ENCODE measurements at regions not wholly inside any gene's neighbourhood (a gene's known extent, or its start where the extent isn't known, plus 50 kb on each side); places are given as distances from the start of the nearest gene placed in this dataset.
"Not testable (repeated sequence)": the region's sequence is repeated elsewhere in the genome, so short reads cannot be mapped to it uniquely, and the experiment has no call there.

GRCh38 chr1:101496109-101496508, 259.3 kb downstream of the S1PR1 start:
- Histone ChIP-seq H3K27ac (ENCODE audit: low read length) (no peak overlapping the region), H3K27me3 (ENCODE audit: control insufficient read depth, insufficient read depth, low read length) (no peaks in the 10 kb centered on the region), H3K9me3 (ENCODE audit: control insufficient read depth, insufficient read depth, low read depth, low read length) (no peaks in the 10 kb centered on the region), H3K4me1 (ENCODE audit: control insufficient read depth, insufficient read depth, low read length) (no peaks in the 10 kb centered on the region), H3K4me3 (ENCODE audit: low read depth in 2 of 2, low read length in 2 of 2) (no peak overlapping the region), H3K36me3 (ENCODE audit: control insufficient read depth, insufficient read depth, low read length) (no peaks in the 10 kb centered on the region)
- POLR2A ChIA-PET, result no interaction called here
- no peak for TF ChIP-seq TCF7L2 (IDR thresholded peaks at IDR 0.05; ENCODE audit: low read depth, low read length)
- TF ChIP-seq CTCF (IDR thresholded peaks at IDR 0.05), result no peak
- TF ChIP-seq REST (IDR thresholded peaks at IDR 0.05; ENCODE audit: insufficient read depth in 1 of 2, low read depth in 2 of 2, low read length in 1 of 2), result no peak
- TF ChIP-seq POLR2AphosphoS5 (IDR thresholded peaks at IDR 0.05; ENCODE audit: low read depth, low read length), result no peak
- no peak for TF ChIP-seq SIN3A (IDR thresholded peaks at IDR 0.05; ENCODE audit: borderline replicate concordance, insufficient read depth, low read depth, low read length)
- CTCF ChIA-PET, result no interaction called here
- no peak for ATAC-seq
- no peak for DNase-seq (ENCODE audit: low read depth, low spot score)
- BruUV-seq (replicated peaks), result no TSS peak
- in situ Hi-C loops (cut with HindIII; ENCODE audit: low pct_unique_long_range_greater_than_20kb, low sequenced_read_pairs) (no loop called here), intact Hi-C loops (cut with micrococcal nuclease; ENCODE audit: unreplicated experiment) (no loop called here)

- in situ Hi-C loops (cut with HindIII; ENCODE audit: low pct_unique_long_range_greater_than_20kb, low sequenced_read_pairs), result no loop called here
- Histone ChIP-seq H3K4me1 (ENCODE audit: control insufficient read depth, insufficient read depth, low read length) (no peaks in the 10 kb centered on the region), H3K27ac (ENCODE audit: low read length) (no peak overlapping the region), H3K4me3 (ENCODE audit: low read depth in 2 of 2, low read length in 2 of 2) (no peak overlapping the region), H3K27me3 (ENCODE audit: control insufficient read depth, insufficient read depth, low read length) (no peaks in the 10 kb centered on the region), H3K36me3 (ENCODE audit: control insufficient read depth, insufficient read depth, low read length) (no peaks in the 10 kb centered on the region), H3K9me3 (ENCODE audit: control insufficient read depth, insufficient read depth, low read depth, low read length) (no peaks in the 10 kb centered on the region)
- BruUV-seq (replicated peaks), result no TSS peak
- DNase-seq (ENCODE audit: low read depth, low spot score) (no peak), ATAC-seq (no peak)
- TF ChIP-seq CTCF (IDR thresholded peaks at IDR 0.05), result no peak
- TF ChIP-seq SIN3A (IDR thresholded peaks at IDR 0.05; ENCODE audit: borderline replicate concordance, insufficient read depth, low read depth, low read length), result no peak
- TF ChIP-seq REST (IDR thresholded peaks at IDR 0.05; ENCODE audit: insufficient read depth in 1 of 2, low read depth in 2 of 2, low read length in 1 of 2), result no peak
- TF ChIP-seq TCF7L2 (IDR thresholded peaks at IDR 0.05; ENCODE audit: low read depth, low read length), result no peak
- no peak for TF ChIP-seq POLR2AphosphoS5 (IDR thresholded peaks at IDR 0.05; ENCODE audit: low read depth, low read length)
- intact Hi-C loops (cut with micrococcal nuclease; ENCODE audit: unreplicated experiment), result no loop called here
- ChIA-PET POLR2A (no interaction called here), CTCF (no interaction called here)
Measured at GRCh38 chr1:101497881-101498559, 261.2 kb downstream of the S1PR1 start.

GRCh38 chr1:101504106-101504505, 267.3 kb downstream of the S1PR1 start:
- intact Hi-C loops (cut with micrococcal nuclease; ENCODE audit: unreplicated experiment); BruUV-seq (replicated peaks); H3K27ac ChIP-seq (ENCODE audit: low read length); H3K9me3 ChIP-seq (ENCODE audit: control insufficient read depth, insufficient read depth, low read depth, low read length); POLR2A ChIA-PET; H3K4me1 ChIP-seq (ENCODE audit: control insufficient read depth, insufficient read depth, low read length); ATAC-seq; H3K27me3 ChIP-seq (ENCODE audit: control insufficient read depth, insufficient read depth, low read length); in situ Hi-C loops (cut with HindIII; ENCODE audit: low pct_unique_long_range_greater_than_20kb, low sequenced_read_pairs); H3K4me3 ChIP-seq (ENCODE audit: low read depth in 2 of 2, low read length in 2 of 2); DNase-seq (ENCODE audit: low read depth, low spot score); H3K36me3 ChIP-seq (ENCODE audit: control insufficient read depth, insufficient read depth, low read length); CTCF ChIA-PET: not testable (repeated sequence)

All from Panc1 (cell line).